ENCODE measurements at regions not wholly inside any gene's neighbourhood (a gene's known extent, or its start where the extent isn't known, plus 50 kb on each side); places are given as distances from the start of the nearest gene placed in this dataset.

DNA sequence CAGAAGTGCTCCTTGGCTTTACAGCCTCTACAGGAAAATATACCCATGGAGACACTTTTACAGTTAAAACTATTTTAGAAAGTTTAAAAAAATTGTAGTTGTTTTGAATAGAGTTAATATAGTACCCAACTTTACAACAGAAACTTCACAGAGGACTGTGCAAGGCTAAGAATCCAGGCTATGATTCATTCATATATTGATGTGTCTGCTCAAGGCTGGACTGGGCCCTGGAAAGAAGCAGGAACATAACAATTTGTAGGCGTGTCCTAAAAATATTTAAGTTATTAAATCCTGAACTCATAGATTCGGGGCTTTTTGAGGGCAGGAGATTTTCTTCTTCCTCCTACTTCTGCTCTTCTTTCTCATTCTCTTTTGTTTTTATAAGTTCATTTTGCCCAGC lies 291.5 kb upstream of the CCDC179 start:
- no peaks in the 10 kb centered on the region for H3K9me3 ChIP-seq
- no peaks in the 10 kb centered on the region for H3K4me1 ChIP-seq
- intact Hi-C loops (cut with DNase I) = no loop called here
- DNase-seq (ENCODE audit: extremely low spot score in 2 of 2) = no peak
- no peak overlapping the region for H3K27ac ChIP-seq
- no peaks in the 10 kb centered on the region for H3K27me3 ChIP-seq
- H3K36me3 ChIP-seq = no peaks in the 10 kb centered on the region
- H3K4me3 ChIP-seq = no peak overlapping the region
- TF ChIP-seq, protein P1, sequence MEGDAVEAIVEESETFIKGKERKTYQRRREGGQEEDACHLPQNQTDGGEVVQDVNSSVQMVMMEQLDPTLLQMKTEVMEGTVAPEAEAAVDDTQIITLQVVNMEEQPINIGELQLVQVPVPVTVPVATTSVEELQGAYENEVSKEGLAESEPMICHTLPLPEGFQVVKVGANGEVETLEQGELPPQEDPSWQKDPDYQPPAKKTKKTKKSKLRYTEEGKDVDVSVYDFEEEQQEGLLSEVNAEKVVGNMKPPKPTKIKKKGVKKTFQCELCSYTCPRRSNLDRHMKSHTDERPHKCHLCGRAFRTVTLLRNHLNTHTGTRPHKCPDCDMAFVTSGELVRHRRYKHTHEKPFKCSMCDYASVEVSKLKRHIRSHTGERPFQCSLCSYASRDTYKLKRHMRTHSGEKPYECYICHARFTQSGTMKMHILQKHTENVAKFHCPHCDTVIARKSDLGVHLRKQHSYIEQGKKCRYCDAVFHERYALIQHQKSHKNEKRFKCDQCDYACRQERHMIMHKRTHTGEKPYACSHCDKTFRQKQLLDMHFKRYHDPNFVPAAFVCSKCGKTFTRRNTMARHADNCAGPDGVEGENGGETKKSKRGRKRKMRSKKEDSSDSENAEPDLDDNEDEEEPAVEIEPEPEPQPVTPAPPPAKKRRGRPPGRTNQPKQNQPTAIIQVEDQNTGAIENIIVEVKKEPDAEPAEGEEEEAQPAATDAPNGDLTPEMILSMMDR (IDR thresholded peaks at IDR 0.05) = no peak
- TF ChIP-seq POLR2A (IDR thresholded peaks at IDR 0.05) (no peak), POLR2AphosphoS5 (IDR thresholded peaks at IDR 0.05; ENCODE audit: insufficient read depth in 1 of 2, low read depth in 1 of 2) (no peak)

DNA sequence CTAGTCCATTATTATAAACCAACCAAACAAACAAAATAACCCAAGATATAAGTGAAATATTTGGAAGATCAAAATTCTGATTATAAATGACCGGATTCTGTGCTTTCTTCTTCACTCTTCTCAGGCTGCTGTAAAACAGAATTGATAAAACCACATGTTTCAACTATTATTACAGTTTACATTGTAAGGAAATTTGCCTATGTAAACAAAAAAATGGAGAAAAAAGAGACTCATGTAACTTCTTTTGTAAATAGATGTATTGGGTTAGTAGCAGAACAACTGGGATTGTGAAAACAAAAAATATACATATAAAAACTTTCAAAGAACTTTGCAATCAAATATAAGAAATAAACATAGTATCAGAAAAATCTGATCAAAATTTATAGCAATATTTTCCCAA lies 295.2 kb upstream of the CCDC179 start:
- Histone ChIP-seq H3K27me3 (no peaks in the 10 kb centered on the region), H3K9me3 (no peaks in the 10 kb centered on the region), H3K4me1 (no peaks in the 10 kb centered on the region), H3K4me3 (no peak overlapping the region), H3K27ac (no peak overlapping the region), H3K36me3 (no peaks in the 10 kb centered on the region)
- intact Hi-C loops (cut with DNase I) = no loop called here
- no peak for DNase-seq (ENCODE audit: extremely low spot score in 2 of 2)
- TF ChIP-seq, protein P1 (IDR thresholded peaks at IDR 0.05) = no peak
- no peak for TF ChIP-seq POLR2AphosphoS5 (IDR thresholded peaks at IDR 0.05; ENCODE audit: insufficient read depth in 1 of 2, low read depth in 1 of 2)
- no peak for TF ChIP-seq POLR2A (IDR thresholded peaks at IDR 0.05)

DNA sequence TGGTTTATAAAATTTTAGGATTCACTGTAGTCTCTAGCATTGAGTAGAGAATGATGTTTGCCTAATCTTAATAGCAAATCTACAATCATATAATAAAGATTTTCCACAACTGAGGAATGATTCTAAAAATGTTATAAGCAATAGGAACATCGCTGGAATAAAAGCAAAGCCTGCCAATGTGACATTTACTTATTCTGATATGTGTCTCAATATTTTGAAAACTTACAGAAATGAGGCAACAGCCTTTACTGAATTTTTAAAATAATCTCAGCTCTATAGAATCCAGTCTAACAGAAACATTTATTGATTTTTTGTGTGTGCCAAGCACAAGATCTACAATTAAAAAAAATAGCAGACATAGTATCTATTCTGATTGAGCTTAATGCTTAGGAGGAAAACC lies 303.7 kb upstream of the CCDC179 start:
- DNase-seq (ENCODE audit: extremely low spot score in 2 of 2) = no peak
- Histone ChIP-seq H3K27me3 (no peaks in the 10 kb centered on the region), H3K36me3 (no peaks in the 10 kb centered on the region), H3K9me3 (no peaks in the 10 kb centered on the region), H3K4me3 (no peak overlapping the region), H3K4me1 (no peaks in the 10 kb centered on the region), H3K27ac (no peak overlapping the region)
- intact Hi-C loops (cut with DNase I) = no loop called here
- TF ChIP-seq, protein P1 (IDR thresholded peaks at IDR 0.05) = no peak
- no peak for TF ChIP-seq POLR2A (IDR thresholded peaks at IDR 0.05)
- no peak for TF ChIP-seq POLR2AphosphoS5 (IDR thresholded peaks at IDR 0.05; ENCODE audit: insufficient read depth in 1 of 2, low read depth in 1 of 2)

GRCh38 chr11:23166376-23166775 lies 306.1 kb upstream of the CCDC179 start:
- intact Hi-C loops (cut with DNase I) = no loop called here
- Histone ChIP-seq H3K27ac (no peak overlapping the region), H3K9me3 (no peaks in the 10 kb centered on the region), H3K27me3 (no peaks in the 10 kb centered on the region), H3K36me3 (no peaks in the 10 kb centered on the region), H3K4me3 (no peak overlapping the region), H3K4me1 (no peaks in the 10 kb centered on the region)
- no peak for TF ChIP-seq POLR2A (IDR thresholded peaks at IDR 0.05)
- no peak for DNase-seq (ENCODE audit: extremely low spot score in 2 of 2)

DNA sequence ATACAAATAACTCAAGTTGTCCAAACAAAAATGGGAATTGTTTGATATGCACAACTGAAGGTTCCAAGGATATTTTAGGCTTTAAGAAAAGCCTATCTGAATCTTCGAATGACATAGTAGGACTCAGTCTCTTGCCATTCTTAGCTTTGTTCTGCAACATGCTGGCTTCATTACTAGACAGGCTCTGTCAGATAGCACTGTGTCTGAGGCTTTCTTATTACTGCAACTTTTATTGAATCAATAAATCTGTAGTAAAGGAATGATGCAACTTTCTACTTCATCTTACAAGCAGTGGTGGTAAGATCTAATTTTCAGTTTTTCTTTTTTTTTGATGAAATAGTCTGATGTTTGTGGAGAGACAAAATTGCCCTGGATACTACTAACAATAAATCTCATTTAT lies 319.3 kb upstream of the CCDC179 start:
- no peak for TF ChIP-seq POLR2AphosphoS5 (IDR thresholded peaks at IDR 0.05; ENCODE audit: insufficient read depth in 1 of 2, low read depth in 1 of 2)
- TF ChIP-seq, protein P1 (IDR thresholded peaks at IDR 0.05) = no peak
- TF ChIP-seq POLR2A (IDR thresholded peaks at IDR 0.05) = no peak
- no peak overlapping the region for H3K27ac ChIP-seq
- intact Hi-C loops (cut with DNase I) = no loop called here
- DNase-seq (ENCODE audit: extremely low spot score in 2 of 2) = no peak
- H3K36me3 ChIP-seq = no peaks in the 10 kb centered on the region
- H3K27me3 ChIP-seq = no peaks in the 10 kb centered on the region
- H3K4me1 ChIP-seq = no peaks in the 10 kb centered on the region
- no peak overlapping the region for H3K4me3 ChIP-seq
- no peaks in the 10 kb centered on the region for H3K9me3 ChIP-seq
